ENCODE measurements at regions not wholly inside any gene's neighbourhood (a gene's known extent, or its start where the extent isn't known, plus 50 kb on each side); places are given as distances from the start of the nearest gene placed in this dataset.
"Not testable (repeated sequence)": the region's sequence is repeated elsewhere in the genome, so short reads cannot be mapped to it uniquely, and the experiment has no call there.

DNA sequence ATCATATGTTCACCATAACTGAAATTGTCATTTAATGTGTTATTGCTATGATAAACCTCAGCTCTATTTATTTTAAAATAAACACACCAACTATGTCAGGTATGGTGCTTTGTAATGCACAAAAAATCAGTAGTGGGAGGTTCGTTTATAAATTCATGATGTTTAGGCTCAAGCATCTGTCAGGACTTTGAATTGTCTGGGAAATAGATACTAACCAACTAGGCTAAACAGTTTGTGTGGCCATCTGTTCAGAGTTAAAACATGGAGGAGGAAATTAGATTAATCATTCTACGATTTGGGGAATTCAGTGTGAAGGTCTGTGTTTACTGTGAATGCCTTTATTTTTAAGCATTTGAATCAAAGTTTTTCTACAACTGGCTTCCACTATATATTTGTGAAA lies 212.6 kb upstream of the FZD8 start:
- no peak for DNase-seq (ENCODE audit: low read depth)

DNA sequence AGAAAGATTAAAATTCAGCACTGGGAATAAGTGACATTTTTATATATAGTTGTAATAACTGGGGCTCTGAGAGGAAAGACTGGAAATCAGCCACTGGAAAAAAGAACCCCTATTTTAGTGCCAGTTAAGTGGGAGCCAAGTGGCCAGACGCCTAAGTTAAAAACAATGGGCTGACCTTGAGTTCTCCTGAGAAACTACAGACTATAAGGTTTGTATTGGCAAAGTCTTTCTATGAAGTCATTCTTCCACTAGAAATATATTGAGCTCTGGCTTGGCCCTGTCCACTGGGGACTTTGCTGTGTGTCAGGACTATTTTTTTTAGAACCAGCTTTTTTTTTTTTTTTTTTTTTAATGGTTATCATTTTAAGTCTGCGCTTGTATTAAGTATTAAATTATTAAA lies 210.6 kb upstream of the FZD8 start:
- no peak for DNase-seq (ENCODE audit: low read depth)

DNA sequence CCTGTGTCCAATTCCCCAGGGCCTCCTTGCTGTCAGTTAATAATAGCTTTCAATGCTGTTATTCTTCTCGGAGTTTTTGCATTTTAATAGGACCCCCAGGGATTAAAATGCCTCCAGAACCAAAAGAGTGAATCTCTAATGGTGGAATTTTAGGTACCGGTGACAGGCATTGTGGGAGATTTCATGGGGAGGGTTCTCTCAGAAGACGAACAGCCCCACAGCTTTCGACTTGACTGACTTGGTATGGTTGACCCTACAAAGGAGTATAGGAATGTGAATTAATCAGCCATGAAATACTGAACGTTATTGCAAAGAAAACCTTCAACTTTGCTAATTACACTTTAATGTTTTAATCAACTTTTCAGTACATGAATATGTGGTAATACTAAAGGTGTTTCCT lies 206.3 kb upstream of the FZD8 start:
- no peak for DNase-seq (ENCODE audit: low read depth)

DNA sequence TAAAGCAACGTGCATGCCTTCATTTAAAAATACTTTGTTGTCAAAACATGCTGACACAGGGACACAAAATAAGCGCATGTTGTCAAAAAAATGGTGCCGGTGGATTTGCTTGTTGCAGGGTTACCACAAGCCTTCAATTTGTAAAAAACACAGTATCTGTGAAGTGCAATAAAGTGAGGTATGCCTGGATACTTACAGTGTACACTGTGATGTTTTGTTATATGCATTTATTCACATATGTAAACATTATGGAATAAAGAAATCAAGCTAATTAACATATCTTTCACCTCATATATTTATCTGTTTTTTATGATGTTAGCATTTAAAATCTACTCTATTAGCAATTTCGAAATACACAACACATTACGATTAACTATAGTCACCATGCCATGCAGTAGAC lies 202.6 kb upstream of the FZD8 start:
- no peak for DNase-seq (ENCODE audit: low read depth)

DNA sequence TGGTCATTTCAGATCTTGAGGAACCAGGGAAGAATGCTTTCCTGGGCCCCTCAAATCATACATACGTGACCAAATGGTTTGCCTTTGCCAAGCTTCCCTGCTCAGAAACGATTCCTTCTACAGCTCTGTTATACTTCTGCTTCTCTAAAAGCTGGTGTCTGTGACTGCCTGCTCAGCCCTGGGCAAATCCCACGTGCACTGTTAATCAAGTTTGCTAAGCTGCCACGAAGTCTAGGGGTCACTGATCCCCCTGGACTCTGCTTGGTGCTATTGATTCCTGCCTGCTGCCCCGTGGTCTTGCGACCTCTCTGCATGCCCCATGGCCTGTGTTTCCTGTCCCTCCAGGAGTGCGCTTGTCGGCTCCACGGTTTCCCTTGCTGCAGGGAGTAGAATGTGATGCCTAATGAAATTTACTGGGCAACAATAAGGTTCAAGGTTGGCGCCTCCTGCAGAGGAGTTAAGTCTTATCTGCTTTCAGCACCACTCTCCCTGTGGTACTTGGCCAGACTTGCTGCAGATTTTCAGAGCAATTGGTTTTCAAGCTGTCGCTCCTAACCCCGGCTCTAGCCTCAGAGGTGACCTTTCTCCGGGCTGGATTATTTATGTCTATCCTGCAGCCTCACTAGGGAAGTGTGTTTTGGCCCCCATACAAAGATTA lies 201.6 kb upstream of the FZD8 start:
- DNase-seq (ENCODE audit: low read depth): no peak

DNA sequence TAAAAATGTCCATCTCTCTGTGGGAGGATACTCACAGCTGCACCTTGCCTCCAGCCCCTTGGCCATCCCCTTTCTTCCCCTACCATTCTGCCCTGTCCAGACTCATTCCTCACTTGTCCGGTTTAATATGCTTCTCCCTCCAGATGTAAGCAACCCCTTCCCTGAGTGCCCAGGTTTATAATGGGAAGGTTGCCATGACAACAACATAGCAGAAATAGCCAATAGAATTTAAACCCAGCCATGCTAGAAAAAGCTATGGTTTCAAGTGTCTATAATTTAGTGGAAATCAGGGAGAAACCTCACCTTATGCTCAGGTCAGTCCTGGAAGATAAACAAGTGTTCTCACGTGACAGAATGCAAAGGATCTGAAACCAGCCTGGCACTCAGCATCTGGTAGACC lies 196.0 kb upstream of the FZD8 start:
- no peak for DNase-seq (ENCODE audit: low read depth)

DNA sequence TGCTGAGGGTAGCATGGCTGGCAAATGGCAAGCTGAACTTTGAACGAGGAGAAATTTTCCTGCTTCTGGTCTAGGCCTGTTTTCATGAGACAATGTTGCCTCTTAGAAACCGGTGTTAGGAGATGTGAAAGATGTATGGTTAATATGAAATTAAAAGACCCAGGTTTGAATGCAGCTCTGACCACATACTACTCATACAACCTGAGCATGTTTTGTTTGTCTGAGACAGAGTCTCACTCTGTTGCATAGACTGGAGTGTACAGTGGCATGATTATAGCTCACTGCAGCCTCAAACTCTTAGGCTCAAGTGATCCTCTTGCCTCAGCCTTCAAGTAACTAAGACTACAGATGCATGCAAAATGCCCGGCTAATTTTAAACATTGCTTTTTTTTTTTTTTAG lies 193.4 kb upstream of the FZD8 start:
- no peak for DNase-seq (ENCODE audit: low read depth)

DNA sequence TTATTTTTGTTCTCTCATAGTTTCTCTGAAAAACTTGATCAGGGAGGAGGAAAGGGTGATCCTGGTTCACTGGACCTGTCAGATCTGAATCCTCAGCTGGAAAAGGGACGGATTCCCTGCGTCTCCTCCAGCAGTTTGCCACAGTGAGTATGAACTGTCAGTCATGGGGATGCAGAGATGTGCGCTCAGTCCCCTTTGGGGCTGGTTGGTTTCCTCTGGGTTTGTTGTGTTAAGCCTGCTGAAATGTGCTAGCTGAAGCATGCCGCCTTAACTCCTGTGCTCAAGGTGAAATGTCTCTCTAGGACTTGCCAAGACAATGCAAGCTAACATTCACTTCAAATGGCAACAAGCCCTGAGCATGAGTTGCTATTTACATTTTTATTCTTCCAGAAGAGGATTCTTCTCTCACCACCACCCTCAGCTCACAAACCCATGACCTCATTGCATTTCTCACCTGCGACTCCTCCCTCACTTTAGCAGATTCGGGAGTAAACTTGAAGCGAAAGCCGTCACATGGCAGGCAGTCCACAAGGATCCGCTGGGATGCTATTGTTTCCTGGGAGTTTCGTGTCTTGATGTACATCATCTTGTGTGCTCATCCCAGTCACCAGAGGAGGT lies 192.9 kb upstream of the FZD8 start:
- no peak for DNase-seq (ENCODE audit: low read depth)

DNA sequence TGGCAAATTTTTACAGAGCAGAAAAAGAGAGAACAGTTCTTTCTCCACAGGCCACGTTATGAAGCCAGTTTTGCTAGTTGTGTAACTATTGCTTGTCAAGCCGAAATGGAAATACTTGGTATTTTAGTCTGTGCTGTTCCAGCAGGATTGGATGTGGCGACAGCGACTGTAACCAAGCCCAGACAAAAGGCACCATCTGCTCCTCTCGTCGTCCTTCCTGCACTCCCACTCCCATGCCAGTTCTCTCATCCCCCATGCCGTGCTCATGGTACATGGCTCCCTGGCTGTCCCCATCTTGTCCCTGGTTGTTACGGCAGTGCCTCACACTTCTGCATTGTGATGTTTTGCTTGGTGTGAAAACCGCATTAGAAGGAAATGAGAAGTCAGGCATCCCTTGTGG lies 185.7 kb upstream of the FZD8 start:
- no peak for DNase-seq (ENCODE audit: low read depth)

DNA sequence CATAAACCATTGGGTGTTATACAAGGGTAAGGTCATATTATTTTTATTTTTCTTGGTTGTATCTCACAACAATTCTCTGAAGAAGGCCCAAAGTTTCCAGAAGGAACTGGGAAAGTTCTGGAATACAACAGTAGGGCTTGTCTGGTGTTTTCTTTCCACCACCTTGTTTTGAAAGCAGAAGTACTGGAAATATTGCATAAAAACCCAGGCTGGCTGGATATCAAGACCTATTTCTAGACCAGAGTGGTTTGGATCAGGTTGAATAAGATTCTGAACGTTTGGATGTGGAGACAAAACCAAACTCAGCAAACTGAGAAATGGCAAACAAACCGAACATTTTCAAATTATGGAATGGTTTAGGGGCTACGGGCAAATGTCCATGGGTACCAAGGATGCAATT lies 182.6 kb upstream of the FZD8 start:
- no peak for DNase-seq (ENCODE audit: low read depth)

DNA sequence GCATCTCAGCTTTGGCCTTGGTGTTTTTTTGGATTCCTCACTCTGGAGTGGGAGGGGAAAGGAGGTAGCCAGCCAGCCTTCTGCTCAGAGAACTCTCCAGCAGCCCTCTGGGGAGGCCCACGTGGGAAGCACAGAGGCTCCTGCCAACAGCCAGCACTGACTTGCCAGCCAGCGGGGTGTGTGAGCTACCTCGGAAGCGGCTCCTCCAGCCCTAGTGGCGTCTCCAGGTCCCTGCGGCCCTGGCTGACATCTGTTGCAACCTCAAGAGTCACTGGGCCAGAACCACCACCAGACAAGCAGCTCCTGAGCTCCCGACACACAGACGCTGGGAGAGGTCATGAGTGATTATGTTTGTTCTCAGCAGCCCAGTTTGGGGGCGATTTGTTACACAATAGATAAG lies 180.2 kb upstream of the FZD8 start:
- no peak for DNase-seq (ENCODE audit: low read depth)

DNA sequence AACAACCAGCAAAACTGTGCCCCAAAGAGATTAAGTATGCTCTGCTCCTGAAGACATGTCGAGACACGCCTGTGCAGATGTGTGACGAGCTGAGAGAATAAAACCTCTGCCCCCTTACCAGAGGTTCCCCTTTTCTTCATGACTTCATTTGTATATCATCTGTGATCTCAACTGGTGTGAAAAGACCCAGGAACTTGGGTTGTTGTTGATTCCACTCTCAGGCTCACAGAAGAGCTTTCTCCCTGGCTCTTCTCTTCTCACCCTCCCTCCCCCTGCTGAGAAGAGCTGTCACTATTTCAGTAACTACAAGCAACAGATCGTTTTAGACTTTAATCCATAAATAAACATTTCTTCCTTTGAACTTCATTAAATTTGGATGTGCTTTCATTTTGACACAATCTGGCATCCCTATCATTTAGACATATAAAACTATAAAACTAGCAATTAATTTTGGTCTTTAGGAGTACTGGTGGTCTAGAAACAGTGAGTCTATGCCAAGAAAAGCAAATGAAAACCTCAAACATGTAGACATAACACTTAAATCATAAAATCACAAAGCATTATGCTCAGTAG lies 179.3 kb upstream of the FZD8 start:
- DNase-seq (ENCODE audit: low read depth): no peak

DNA sequence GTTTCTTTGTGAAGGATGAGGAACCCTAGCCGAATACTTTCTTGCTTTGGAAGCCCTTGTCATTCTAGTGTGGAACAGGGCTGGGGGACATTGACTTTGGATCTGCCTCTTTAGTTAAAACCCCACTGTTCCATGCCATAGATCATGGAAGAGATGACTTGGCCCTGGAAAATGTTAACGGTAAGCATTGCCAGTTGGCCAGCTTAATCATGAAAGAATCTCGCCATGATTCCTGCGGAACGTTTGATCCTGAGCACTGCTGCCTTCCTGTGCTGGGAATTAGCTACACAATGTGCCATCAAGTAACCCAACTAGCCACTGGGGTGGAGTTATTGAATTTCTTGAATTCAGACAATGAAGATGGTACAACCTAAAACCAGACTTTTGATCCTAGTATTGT lies 177.6 kb upstream of the FZD8 start:
- DNase-seq (ENCODE audit: low read depth): no peak

DNA sequence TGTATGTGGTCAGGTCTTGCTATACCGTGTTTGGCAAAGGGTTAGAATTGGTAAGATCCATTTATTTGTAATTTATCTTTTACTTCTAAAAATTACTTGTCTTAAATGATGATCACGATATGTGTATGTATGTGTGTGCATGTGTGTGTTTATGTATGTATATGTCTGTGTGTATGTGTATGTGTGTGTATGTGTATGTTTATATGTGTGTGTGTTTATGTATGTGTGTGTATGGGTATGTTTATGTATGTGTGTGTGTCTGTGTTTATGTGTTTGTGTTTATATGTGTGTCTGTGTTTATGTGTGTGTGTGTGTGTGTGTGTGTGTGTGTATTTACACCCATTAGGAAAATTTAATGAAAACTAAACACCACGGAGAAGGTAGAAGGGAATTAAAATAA lies 176.9 kb upstream of the FZD8 start:
- DNase-seq (ENCODE audit: low read depth): no peak

DNA sequence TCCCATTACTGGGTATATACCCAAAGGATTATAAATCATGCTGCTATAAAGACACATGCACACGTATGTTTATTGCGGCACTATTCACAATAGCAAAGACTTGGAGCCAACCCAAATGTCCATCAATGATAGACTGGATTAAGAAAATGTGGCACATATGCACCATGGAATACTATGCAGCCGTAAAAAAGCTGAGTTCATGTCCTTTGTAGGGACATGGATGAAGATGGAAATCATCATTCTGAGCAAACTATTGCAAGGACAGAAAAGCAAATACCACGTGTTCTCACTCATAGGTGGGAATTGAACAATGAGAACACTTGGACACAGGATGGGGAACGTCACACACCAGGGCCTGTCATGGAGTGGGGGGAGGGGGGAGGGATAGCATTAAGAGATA lies 175.0 kb upstream of the FZD8 start:
- not testable (repeated sequence) for DNase-seq (ENCODE audit: low read depth)

DNA sequence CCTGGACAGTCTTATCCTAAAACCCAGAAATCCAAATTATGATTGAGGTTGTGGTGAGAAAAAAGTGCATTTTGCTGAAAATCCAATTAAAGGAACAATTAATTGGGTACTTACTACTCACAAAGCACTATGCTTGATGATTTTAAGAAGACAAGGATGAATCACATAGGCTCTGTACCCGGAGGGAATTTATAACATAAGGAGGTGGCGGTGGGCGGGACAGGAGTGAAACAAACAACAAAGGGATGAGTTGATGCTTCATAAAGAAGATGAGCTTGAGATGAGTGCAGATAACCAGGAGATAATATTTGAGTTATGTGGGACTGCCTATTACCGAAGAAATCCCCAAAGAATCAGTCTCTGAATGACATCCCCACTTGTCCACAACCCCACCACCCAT lies 171.1 kb upstream of the FZD8 start:
- no peak for DNase-seq (ENCODE audit: low read depth)

DNA sequence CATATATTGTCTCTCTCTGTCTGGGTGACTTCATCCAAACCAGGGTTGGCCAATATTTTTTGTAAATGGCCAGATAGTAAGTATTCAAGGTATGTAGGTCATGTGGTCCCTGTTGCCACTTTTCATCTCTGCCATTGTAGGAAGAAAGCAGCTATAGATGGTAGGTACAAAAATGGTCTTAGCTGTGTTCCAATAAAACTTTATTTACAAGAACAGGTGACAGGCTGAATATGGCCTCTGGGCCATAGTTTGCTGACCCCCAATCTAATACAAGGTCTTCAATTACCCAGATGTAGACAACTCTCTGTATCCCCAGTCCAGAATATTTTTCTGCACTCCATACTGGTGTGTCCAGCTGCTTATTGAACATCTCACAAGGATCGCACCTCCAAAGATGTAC lies 166.2 kb upstream of the FZD8 start:
- DNase-seq (ENCODE audit: low read depth): no peak

DNA sequence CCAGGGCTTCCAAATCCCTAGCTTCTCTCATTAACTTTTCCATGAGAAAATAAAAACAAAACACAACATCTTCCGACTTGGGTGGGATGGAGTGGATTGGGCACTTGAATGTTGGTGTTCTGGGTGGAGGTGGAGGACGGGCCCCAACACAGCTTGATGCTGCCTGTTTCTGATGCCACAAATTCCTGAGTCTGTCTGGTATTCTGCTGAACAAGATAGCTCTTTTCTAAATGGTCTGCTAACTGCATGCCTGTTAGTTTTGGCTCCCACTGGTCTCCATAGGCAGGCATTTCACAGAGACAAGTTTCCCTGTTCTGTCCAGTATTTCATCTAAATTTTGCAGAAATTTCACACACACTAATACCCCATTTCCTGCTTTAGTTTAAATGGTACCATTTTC lies 160.9 kb upstream of the FZD8 start:
- no peak for DNase-seq (ENCODE audit: low read depth)

DNA sequence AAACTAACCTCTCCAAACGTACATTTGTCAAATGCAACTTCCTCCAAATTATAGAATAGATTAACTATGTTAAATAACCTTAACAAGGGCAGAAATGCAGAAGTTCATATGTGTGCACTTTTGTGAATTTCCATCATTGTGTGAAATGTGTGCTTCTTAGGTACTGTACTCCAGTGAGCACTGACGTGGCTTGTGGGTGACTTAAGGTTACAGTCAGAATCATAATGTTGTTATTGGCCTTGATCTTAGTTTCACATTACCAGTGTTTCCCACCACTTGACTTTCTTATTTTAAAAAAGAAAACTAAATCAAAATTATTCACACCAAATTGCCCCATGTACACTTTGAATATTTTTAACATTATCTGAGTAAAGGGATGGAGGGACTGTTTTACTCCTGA lies 155.1 kb upstream of the FZD8 start:
- DNase-seq (ENCODE audit: low read depth): no peak

DNA sequence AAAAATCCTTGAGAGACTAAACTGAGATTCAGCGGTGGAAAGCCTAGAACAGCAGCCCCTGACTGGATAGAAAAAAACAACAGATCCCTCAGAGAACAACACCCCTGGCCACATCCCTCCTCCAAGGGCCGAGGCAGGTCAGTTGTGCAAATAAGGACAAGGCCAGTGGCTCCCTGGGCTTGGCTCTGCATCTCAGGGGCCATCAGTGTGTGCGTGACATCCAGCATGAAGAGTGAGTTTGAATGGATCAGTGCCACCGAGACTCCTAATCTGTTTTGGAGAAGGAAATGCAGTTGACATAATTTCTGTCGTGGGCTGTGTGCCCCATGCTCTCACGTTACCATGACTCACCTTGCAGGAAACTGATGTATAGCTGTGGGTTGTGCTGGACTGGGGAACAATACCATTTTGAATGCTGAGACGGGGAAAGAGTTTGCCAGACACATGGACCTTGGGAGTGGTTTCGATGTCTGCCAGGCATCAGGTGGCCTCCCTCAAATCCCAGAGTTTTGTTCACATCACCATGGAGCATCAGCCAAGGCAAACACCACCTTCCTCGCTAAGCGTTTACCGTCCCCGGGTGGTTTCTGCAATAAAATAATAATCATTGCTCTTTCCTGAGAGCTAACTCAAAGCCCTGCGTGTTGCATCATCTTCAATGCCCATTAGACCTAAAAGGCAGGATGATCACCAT lies 153.2 kb upstream of the FZD8 start:
- no peak for DNase-seq (ENCODE audit: low read depth)

DNA sequence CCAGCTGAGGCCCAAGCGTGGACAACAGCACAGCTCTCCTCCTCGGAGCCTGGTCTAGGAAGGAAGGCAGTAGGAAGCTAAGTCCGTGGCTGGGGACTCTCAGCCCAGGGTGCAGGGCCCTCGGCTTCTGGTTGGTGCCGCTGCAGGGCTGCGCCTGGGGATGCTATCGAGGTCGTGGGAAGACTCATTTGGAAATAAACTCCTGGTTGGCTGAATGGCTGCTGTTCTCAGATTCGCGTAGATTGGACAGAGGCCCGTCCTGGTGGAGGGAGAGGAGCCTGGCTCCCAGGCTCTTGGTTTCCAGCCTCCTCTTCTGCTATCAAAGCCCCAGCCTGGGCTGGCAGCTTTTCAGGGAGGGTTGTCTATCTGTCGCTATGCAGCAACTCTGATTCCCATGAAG lies 152.6 kb upstream of the FZD8 start:
- no peak for DNase-seq (ENCODE audit: low read depth)

DNA sequence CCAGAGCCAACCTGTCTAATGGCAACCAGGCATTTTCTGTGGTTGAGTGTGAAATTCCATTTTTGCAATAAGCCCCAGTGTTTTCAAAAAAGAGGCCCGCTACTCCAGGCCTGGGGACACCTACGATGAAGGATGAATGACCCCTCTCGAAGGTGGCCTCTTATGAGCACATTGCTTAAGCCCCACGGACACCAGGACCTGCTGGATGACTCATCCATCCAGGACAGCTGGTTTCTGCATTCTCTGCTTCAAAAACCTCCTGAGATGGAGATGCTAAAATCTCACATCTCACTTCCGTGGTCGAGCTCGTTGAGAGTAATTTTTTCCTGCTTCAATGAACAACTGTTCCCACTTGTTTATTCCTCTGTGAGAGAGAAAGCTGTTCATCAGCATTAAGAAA lies 150.2 kb upstream of the FZD8 start:
- DNase-seq (ENCODE audit: low read depth): no peak

DNA sequence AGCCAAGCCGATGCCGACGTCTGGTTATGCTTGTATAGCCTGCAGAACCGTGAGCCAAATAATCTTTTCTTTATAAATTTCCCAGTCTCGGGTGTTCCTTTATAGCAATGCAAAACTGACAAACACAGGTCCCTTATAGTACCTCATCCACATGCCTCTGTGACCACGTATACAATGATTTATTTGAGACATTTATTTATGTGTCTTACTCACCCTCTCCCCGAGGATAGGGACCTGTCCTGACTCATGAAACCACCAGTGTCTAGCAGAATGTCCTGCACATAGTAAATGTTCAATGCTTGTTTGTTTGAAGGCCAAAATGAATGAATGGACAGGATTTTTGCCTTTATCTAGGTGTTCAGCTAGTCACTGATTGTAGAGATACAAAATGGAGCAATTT lies 147.9 kb upstream of the FZD8 start:
- no peak for DNase-seq (ENCODE audit: low read depth)

DNA sequence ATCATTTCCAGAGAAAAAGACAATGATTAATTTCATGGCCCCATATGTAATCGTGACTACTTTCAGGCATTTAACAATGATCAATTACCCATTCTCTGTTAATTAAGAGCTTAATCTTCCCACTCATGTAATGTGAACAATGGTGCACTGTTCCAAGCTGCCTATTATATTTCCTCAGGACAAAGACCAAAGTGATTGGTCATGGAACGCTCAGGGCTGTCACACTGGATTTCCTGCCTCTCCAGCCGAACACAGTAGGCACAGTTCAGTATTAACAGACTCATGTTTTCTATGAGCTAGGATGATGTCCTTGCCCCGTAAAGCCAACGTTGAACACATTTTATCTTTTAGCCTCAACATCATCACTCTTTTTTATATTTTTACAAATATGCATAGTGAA lies 142.7 kb upstream of the FZD8 start:
- DNase-seq (ENCODE audit: low read depth): no peak

Data from stimulated activated CD8-positive, alpha-beta memory T cell treated with anti-CD3 and anti-CD28 coated beads, Interleukin-12 subunit alpha, Interleukin-12 subunit beta, amount 100 ng/mL, for 1 hour (primary cell).